Kasumi-1 (cell line): ENCODE measurements at regions not wholly inside any gene's neighbourhood (a gene's known extent, or its start where the extent isn't known, plus 50 kb on each side); places are given as distances from the start of the nearest gene placed in this dataset.

ENCODE experiments used
- DNase-seq, 2 experiments: peaks; one replicate each; lab custom pipeline; 2025; lab: John Stamatoyannopoulos, UW

- DNase-seq = no peak
Measured at GRCh38 chr13:65497265-65497664, 1732.9 kb downstream of the PCDH9 start.

DNA sequence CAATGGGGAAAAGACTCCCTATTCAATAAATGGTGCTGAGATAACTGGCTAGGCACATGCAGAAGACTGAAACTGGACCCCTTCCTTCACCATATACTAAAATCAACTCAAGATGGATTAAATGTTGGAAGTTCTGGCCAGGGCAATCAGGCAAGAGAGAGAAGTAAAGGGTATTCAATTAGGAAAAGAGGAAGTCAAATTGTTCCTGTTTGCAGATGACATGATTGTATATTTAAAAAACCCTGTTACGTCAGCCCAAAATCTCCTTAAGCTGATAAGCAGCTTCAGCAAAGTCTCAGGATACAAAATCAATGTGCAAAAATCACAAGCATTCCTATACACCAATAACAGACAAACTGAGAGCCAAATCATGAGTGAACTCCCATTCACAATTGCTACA lies 1739.4 kb downstream of the PCDH9 start:
- DNase-seq = peak in 1 of 2 experiments; percentile 12

DNA sequence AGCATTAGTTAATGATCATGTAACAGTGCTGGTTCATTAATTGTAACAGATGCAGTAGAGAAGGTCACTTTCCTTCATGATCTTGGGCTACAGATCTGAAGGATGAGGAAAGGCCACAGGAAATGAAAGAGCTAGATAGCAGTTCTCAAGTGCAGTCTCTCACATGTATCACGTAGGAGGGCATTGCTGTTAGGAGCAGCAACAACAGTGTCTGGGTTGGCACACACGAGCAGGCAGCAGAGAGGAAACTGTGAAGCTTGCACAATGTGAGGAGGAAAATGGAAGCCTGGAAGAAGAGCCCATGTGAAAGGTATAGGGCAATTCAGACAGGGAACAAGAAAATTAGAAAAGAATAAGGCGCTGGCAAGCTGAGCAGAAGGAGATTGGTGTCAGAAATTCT lies 1741.5 kb downstream of the PCDH9 start:
- peak; percentile 14 to 35 for DNase-seq

- no peak for DNase-seq
Measured at GRCh38 chr13:65479692-65480091, 1750.4 kb downstream of the PCDH9 start.

DNA sequence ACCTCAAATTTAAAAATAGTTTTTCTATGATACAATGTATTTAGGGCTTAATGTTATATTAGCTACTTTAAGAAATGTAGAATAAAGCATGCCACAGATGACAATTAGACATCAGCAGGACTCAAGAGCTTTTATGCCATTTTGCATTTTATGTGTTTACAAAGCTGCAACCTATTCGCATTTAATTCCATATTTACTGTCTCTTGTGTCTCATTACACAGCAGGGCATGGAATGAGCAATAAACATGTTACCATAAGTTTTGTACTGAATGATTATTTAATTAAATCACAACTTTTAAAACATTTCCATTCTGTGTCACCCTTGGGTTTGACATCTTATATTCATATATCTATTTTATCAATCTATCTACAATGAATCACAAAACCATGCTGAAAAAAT lies 1756.9 kb downstream of the PCDH9 start:
- no peak for DNase-seq

DNA sequence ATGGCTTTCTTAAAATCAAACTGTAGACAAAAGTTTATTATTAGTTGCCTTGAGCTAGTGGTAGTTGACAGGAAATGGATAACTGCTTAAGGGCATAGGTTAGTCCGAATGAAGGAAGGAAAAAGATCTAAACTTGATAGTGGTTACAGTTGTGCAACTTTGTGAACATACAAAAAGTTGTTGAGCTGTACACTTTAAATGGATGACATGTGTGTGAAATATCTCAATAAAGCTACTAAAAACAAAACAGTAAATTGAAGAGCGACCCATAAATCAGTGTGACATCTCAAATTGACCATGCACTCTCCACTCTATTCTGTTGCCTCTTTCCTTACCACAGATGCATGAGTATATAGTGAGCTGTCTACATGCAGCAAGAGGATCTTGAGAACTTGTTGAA lies 1757.8 kb downstream of the PCDH9 start:
- DNase-seq = no peak

- no peak for DNase-seq
Measured at GRCh38 chr13:65470781-65471180, 1759.4 kb downstream of the PCDH9 start.

- DNase-seq = peak; percentile 13 to 21
Measured at GRCh38 chr13:65468628-65469027, 1761.5 kb downstream of the PCDH9 start.

- DNase-seq = no peak
Measured at GRCh38 chr13:65461590-65461989, 1768.5 kb downstream of the PCDH9 start.

DNA sequence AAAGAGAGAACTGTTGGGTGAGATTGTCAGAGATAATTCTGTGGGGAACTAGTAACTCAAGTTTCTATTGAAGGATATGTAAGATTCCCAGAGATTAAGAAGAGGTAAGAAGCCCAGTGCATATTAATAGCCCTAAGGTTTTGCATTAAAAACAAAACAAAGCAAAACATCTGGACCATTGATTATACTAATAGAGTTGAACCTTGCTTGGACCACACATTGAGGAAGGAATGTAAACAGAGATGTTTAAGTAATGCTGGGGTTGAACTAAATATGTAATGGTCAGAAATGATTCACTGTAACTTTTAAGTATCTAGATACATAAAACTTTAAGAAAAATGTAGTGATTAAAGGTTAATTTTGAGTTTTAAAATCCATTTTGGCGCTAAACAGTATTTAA lies 1770.0 kb downstream of the PCDH9 start:
- DNase-seq = no peak

DNA sequence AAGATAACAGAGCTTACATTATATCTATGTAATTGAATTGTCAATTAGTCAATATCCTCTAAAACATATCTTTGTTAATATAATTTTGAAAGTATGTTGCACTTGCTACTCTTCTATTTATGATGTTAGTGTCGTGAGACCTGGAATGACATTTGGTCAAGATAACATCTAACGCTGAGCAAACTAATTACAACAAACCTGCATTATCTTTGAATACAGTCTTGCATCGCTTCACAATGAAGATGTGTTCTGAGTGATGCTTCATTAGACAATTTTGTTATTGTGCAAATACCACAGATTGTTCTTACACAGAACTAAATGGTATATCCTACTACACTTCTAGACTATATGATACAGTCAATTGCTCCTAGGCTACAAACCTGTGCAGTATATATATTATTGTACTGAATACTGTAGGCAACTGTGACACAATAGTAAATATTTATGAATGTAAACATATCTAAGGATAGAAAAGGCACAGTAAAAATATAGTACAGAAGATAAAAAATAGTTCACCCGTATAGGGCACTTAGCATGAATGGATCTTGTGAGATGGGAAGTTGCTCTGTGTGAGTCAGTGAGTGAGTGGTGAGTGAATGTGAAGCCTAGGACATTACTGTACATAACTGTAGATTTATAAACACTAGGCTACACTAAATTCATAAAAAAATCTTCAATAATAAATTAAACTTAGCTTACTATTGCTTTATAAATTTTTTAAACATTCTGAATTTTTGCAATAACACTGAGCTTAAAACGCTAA lies 1773.8 kb downstream of the PCDH9 start:
- DNase-seq = no peak

DNA sequence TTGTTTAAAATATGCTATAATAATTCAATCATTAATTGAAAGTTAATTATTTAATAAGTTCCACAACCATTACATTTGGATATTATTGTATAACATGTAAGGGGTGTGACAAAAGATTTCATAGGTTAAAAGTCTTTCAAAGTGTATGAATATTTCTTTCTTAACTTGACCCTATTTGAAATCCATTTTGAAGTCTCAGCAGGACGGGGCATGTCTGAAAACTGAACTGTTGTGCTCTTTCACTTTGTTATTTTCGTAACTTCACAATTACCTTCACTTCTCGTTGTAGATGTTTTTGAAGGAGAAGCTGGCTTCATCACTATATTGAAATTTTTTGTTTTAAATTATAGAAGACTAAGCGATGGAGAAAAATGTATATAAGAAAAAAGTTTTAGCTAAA lies 1775.7 kb downstream of the PCDH9 start:
- no peak for DNase-seq

- no peak for DNase-seq
Measured at GRCh38 chr13:65453982-65454381, 1776.2 kb downstream of the PCDH9 start.

DNA sequence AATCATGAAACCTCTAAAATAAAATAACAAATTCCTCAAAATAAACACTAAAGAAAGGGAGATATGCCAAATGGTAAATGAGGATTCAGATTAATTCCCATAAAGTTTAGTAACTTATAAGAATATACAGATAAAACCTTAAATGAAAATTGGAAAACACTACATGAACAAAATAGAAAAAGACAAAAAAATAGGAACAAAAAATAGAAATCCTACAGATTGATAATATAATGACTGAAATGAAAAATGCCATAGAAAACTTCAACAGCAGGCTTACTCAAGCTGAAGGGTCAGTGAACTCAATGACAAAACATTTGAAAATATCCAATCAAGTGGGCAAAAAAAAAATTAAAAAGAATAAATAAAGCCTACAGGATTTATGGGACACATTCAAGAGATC lies 1784.8 kb downstream of the PCDH9 start:
- no peak for DNase-seq

DNA sequence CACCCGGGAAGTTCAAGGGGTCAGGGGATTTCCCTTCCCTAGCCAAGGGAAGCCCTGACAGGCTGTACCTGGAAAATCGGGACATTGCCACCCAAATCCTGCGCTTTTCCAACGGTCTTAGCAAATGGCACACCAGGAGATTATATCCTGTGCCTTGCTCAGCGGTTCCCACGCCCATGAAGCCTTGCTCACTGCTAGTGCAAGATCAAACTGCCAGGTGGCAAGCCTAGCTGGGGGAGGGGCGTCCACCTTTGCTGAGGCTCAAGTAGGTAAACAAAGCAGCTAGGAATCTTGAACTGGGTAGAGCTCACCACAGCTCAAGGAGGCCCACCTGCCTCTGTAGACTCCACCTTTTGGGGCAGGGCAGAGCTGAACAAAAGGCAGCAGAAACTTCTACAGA lies 1794.5 kb downstream of the PCDH9 start:
- no peak for DNase-seq

- no peak for DNase-seq
Measured at GRCh38 chr13:65417953-65418352, 1812.2 kb downstream of the PCDH9 start.

GRCh38 chr13:65416784-65417183 lies 1813.4 kb downstream of the PCDH9 start:
- DNase-seq = no peak

- no peak for DNase-seq
Measured at GRCh38 chr13:65414187-65414586, 1815.9 kb downstream of the PCDH9 start.

DNA sequence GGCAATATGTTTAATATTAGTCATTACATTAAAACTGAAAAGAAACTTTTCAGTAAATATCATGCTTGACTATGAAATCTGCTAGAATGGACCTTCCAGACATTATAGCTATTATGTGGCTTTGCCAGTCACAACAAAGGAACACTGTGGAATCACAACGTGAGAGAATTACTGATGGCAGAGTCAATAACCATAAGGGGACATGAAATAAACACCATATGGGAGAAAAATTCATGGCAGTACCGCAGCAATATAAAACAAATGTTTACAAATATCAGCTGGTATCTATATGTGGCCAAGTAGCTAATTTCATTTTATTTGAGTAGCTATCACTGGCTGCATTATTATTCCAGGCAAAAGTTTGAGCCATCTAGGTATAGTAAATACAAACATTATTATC lies 1818.6 kb downstream of the PCDH9 start:
- DNase-seq = no peak

DNA sequence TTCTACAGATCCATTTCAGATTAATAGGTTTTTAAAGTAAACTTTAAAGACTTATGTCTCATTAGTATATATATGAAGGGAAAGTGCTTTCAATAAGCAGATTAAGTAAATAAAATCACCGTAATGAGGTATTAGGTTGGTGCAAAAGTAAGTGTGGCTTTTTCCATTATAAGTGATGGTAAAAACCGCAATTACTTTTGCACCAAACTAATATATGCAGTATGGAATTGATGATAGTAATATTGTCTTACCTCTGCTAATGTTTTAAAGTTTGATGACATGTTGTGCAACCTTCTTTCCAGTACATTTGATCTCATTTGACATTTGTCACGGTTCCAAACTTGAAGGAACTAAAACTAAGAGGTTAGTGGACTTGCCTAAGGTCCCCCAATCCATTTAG lies 1819.3 kb downstream of the PCDH9 start:
- no peak for DNase-seq

DNA sequence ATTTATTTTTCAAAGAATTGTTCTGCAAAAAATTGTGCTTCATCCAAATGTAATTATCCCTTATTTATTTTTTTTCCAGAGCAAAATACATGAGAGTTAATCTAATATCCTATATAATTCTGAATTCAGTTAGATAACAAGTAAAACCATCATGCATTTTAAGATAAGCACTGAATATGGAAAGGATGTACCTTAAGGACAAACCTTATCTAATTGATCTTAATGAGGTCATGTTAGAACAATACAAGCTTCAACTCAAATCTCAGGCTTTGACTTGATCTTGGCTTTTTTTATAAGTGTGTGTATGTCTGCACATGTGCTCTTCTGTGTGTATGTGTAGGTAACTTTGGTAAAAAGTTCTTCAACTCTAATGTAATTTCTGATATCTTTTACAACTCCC lies 1828.8 kb downstream of the PCDH9 start:
- DNase-seq = no peak

DNA sequence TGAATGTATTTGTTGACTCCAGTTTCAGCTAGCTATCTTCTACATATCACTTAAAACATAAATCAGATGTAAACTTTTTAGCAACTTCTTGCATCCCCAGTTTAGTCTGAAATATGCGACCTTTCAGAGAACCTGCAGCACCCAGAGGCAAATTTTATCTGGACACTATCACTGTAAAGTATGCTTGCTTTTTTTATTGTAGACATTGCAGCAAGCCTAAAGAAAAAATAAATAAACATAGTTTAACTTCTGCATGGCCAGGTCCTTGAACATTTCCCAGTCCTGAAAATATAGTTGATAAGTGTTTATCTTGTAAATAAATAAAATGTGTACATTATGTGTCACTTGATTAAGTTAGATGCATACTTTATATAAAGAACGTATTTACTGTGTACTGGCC lies 1829.4 kb downstream of the PCDH9 start:
- no peak for DNase-seq

- no peak for DNase-seq
Measured at GRCh38 chr13:65387743-65388347, 1842.3 kb downstream of the PCDH9 start.

- peak in 1 of 2 experiments; percentile 35 for DNase-seq
Measured at GRCh38 chr13:65378943-65379519, 1851.1 kb downstream of the PCDH9 start.
